Fibroblast of gingiva (primary cell): ENCODE measurements at regions not wholly inside any gene's neighbourhood (a gene's known extent, or its start where the extent isn't known, plus 50 kb on each side); places are given as distances from the start of the nearest gene placed in this dataset.
"Not testable (repeated sequence)": the region's sequence is repeated elsewhere in the genome, so short reads cannot be mapped to it uniquely, and the experiment has no call there.

ENCODE experiments used
- DNase-seq: peaks from one replicate; pipeline ENCODE4 v3.0.0-alpha.2; 2011; ENCODE audit warnings: low read depth

- DNase-seq: no peak
Observed at GRCh38 chr20:56872620-56873458, 243.7 kb downstream of the TFAP2C start.

GRCh38 chr20:56873836-56874235 lies 244.7 kb downstream of the TFAP2C start:
- no peak for DNase-seq

GRCh38 chr20:56875052-56875659 lies 246.1 kb downstream of the TFAP2C start:
- peak; percentile 60 for DNase-seq

- DNase-seq: no peak
Observed at GRCh38 chr20:56875803-56876202, 246.7 kb downstream of the TFAP2C start.

- no peak for DNase-seq
Observed at GRCh38 chr20:56885521-56885920, 256.4 kb downstream of the TFAP2C start.

- no peak for DNase-seq
Observed at GRCh38 chr20:56890011-56890410, 260.9 kb downstream of the TFAP2C start.

- DNase-seq: no peak
Observed at GRCh38 chr20:56893226-56893917, 264.3 kb downstream of the TFAP2C start.

GRCh38 chr20:56896447-56896846 lies 267.3 kb downstream of the TFAP2C start:
- no peak for DNase-seq

GRCh38 chr20:56897318-56897957 lies 268.3 kb downstream of the TFAP2C start:
- no peak for DNase-seq

GRCh38 chr20:56897958-56898349 lies 268.8 kb downstream of the TFAP2C start:
- DNase-seq: no peak

- DNase-seq: no peak
Observed at GRCh38 chr20:56899506-56899905, 270.4 kb downstream of the TFAP2C start.

- no peak for DNase-seq
Observed at GRCh38 chr20:56900252-56900651, 271.1 kb downstream of the TFAP2C start.

GRCh38 chr20:56903421-56903820 lies 274.3 kb downstream of the TFAP2C start:
- DNase-seq: no peak

- DNase-seq: no peak
Observed at GRCh38 chr20:56903858-56904257, 274.8 kb downstream of the TFAP2C start.

GRCh38 chr20:56909918-56910714 lies 281.0 kb downstream of the TFAP2C start:
- DNase-seq: no peak

- no peak for DNase-seq
Observed at GRCh38 chr20:56911946-56912345, 282.8 kb downstream of the TFAP2C start.

GRCh38 chr20:56914532-56914931 lies 285.4 kb downstream of the TFAP2C start:
- DNase-seq: no peak

- no peak for DNase-seq
Observed at GRCh38 chr20:56916345-56916622, 287.2 kb downstream of the TFAP2C start.

GRCh38 chr20:56920041-56920440 lies 290.9 kb downstream of the TFAP2C start:
- DNase-seq: not testable (repeated sequence)

GRCh38 chr20:56922497-56922896 lies 293.4 kb downstream of the TFAP2C start:
- no peak for DNase-seq

GRCh38 chr20:56924292-56925081 lies 295.4 kb downstream of the TFAP2C start:
- no peak for DNase-seq
